ENCODE measurements at regions not wholly inside any gene's neighbourhood (a gene's known extent, or its start where the extent isn't known, plus 50 kb on each side); places are given as distances from the start of the nearest gene placed in this dataset.

DNA sequence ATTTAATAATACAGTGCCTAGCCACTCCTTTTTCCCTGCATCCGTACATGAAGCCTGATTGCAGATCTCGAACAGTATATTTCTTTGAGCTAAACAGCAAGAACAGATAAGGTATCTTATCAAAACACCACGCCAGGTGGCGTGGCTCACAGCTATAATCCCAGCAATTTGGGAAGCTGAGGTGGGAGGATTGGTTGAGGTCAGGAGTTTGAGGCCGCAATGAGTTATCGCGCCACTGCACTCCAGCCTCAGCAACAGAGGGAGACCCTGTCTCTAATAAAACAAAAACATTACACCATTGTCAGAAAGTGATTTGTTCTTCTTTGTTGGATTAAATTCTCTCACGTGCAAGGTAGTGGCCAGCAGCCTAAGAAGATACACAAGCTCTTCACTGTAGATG lies 291.2 kb upstream of the DMRT1 start:
- DNase-seq (ENCODE audit: low read depth in 2 of 3, low spot score in 1 of 3), result no peak

GRCh38 chr9:551986-552929 lies 289.2 kb upstream of the DMRT1 start:
- DNase-seq (ENCODE audit: low read depth in 2 of 3, low spot score in 1 of 3), result no peak

- DNase-seq (ENCODE audit: low read depth in 2 of 3, low spot score in 1 of 3), result no peak
Observed at GRCh38 chr9:555493-555892, 286.0 kb upstream of the DMRT1 start.

- no peak for DNase-seq (ENCODE audit: low read depth in 2 of 3, low spot score in 1 of 3)
Observed at GRCh38 chr9:556199-556598, 285.3 kb upstream of the DMRT1 start.

DNA sequence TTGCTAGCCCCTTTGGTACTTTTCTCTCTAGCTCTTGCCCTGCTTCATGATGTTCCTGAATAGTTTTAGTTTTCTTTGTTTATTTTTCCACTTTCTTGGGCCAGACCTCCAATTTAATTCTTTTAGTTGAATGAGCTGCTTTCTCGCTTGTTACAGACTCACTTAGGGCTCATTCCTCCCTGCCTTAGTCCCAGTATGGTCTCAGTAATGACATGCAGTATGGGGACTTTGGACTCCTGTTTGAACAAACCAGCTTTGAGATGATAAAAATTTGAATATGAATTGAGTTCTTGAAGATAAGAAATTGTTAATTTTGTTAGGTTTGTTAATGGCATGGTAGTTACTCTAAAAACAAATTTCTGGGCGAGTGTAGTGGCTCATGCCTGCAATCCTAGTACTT lies 284.8 kb upstream of the DMRT1 start:
- DNase-seq (ENCODE audit: low read depth in 2 of 3, low spot score in 1 of 3), result no peak

DNA sequence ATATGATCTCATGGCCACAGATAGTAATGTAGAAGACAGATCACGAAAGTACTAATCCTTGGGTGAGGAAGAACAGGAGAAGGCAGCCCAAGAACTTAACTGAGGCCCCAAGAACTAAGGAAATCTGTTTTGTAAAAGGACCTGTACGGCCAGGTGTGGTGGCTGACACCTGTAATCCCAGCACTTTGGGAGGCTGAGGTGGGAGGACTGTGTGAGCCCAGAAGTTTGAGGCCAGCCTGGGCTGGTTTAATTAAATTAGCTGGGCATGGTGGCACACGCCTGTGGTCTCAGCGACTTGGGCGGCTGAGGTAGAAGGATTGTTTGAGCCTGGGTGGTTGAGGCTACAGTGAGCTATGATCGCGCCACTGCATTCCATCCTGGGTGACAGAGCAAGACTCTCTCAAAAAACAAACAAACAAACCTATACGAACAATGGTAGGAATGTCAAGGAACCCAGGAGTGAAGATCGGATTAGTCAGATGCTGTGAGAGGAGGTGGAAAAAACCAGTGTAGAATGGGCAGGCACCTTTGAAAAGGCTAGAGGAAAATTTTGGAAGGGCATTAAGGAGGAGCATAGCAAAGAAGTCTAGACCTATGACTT lies 283.8 kb upstream of the DMRT1 start:
- DNase-seq (ENCODE audit: low read depth in 2 of 3, low spot score in 1 of 3), result no peak

DNA sequence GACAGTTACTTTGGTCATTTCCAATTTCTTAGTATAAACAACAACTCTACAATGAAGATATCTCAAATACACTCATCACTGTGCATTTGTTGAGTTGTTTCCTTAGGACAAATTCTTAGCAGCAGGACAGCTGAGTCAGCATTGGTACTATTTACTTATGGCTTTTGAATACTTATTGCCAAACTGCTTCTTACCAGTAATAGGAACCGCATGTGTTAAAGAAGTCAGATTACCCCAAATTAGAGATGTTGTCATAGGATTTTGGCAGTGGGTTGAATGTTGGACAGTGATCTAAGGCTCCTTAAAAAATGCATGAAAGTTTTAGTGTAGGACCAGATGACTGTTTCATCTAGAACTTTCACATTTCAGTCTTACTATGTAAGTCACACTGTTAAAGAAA lies 280.1 kb upstream of the DMRT1 start:
- no peak for DNase-seq (ENCODE audit: low read depth in 2 of 3, low spot score in 1 of 3)

DNA sequence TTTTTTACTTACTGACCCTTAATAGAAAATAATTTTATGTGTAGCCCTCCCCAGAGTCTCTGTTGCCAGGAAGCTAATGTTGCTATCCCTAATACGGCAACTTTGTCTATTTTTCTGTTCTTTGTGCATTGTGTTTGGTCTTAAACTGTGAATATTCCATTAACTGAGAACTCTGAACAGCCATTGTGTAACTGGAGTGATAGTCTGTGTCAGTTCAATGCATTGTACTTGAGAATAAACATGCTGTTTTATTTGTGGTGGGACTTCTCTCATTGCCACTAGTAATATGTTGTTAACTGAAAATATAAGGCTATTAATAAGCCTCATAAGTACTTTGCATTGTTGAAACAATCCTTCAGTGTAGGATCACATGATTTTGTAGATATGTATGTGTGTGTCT lies 278.3 kb upstream of the DMRT1 start:
- no peak for DNase-seq (ENCODE audit: low read depth in 2 of 3, low spot score in 1 of 3)

DNA sequence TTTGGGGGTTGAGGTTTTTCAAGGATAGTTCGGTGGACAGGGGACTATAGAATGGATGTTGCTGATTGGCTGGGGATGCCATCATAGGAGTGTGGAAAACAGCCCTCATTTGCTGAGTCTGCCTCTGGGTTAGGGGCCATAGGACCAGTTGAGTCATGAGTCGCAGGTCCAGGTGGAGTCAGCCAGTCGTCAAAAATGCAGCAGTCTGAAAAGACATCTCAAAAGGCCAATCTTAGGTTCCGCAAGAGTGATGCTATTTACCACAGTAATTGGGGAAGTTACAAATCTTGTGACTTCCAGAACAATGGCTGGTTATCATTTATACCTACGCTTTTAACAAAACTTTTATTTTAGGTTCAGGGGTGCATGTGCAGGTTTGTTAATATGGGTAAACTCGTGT lies 276.0 kb upstream of the DMRT1 start:
- DNase-seq (ENCODE audit: low read depth in 2 of 3, low spot score in 1 of 3), result no peak

DNA sequence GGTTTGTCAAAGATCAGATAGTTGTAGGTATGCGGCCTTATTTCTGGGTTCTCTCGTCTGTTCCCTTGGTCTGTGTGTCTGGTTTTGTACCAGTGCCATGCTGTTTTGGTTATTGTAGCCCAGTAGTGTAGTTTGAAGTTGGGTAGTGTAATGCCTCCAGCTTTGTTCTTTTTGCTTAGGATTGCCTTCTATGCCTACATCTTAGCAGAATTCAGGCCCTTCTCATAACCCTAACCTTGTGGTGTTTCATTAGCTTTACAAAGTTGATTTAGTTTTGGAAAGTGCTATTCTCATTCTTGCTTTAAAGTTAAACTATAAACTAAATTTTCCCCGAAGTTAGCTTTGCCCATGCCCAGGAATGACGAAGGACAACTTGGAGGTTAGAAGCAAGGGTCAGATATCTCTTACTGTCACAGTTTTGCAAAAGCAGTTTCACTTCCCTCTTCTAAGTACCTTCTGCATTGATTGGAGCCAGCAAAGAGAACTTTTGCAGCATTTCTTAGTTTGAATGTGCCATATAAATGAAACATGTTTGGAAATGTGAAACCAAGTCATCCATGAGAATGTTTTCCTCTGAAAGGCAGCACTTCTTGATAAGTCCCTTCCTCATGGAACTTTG lies 274.3 kb upstream of the DMRT1 start:
- DNase-seq (ENCODE audit: low read depth in 2 of 3, low spot score in 1 of 3), result no peak

- DNase-seq (ENCODE audit: low read depth in 2 of 3, low spot score in 1 of 3), result no peak
Observed at GRCh38 chr9:567747-568305, 273.7 kb upstream of the DMRT1 start.

DNA sequence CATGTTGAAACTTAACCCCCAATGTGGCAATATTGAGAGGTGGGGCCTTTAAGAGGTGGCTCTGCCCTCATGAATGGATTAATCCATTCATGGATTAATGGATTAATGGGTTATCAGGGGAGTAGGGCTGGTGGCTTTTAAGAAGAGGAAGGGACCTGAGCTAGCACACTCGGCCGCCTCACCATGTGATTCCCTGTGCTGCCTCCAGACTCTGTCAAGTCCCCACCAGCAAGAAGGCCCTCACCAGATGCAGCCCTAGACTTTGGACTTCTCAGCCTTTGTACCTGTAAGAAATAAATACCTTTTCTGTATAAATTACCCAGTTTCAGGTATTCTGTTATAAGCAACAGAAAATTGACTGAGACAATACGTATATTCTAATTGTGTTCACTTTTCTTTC lies 272.2 kb upstream of the DMRT1 start:
- DNase-seq (ENCODE audit: low read depth in 2 of 3, low spot score in 1 of 3), result no peak

DNA sequence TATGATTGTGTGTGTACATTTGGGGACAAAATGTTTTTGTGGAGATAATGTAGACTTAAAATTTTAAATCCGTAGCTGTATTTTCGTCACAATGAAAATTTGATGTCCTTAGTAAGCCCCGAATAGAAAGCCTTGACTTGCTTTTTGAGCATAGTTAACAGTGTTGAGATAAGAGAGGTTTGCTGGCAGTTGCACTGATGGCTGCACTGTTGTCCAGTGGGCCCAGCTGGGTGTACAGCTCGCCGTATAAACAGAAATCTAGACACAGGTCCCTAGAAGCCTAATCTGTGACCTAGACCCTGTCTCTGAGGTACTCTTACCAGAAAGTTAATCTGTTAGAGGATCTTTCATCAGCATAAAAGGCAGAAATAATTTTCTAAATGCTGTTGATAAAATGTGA lies 271.3 kb upstream of the DMRT1 start:
- no peak for DNase-seq (ENCODE audit: low read depth in 2 of 3, low spot score in 1 of 3)

DNA sequence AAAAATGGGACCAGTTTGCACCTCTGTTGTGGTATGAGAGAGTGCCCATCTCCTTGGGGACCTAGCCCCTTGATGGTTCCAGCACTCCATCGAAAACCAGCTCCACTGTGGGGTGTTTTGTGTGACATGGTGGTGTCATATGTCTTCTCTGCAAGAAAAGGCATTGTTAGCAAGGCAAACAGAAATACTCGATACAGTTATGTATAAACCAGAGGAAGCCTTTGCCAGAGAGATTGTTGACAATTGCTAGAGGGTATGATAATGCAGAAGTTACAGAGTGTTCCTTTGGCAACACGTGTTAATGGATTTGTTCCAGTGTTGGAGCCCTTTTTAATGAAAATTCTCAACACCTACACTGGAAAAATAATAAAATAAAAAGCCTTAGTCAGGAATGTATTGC lies 270.4 kb upstream of the DMRT1 start:
- no peak for DNase-seq (ENCODE audit: low read depth in 2 of 3, low spot score in 1 of 3)

DNA sequence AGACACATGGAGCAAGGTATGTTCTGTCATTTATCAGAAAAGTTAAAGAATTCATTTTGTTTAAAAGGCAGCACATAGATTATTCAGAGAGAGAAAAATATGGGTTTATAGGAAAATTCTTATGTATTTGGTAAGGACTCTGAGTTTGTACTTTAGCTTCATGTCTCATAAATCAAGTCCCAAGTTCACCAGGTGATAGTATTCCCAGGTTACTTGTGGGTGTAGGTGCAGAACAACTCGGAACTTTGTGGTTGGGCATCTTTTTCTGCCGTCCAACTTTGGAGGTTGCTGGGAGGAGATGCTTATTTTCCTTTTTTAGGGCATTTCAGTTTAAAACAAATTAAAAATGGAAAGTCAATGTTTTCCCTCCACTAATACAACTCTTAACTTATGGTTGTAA lies 269.8 kb upstream of the DMRT1 start:
- DNase-seq (ENCODE audit: low read depth in 2 of 3, low spot score in 1 of 3), result no peak

GRCh38 chr9:573691-574410 lies 267.6 kb upstream of the DMRT1 start:
- no peak for DNase-seq (ENCODE audit: low read depth in 2 of 3, low spot score in 1 of 3)

GRCh38 chr9:575139-575538 lies 266.4 kb upstream of the DMRT1 start:
- DNase-seq (ENCODE audit: low read depth in 2 of 3, low spot score in 1 of 3), result no peak

GRCh38 chr9:580652-581342 lies 260.7 kb upstream of the DMRT1 start:
- no peak for DNase-seq (ENCODE audit: low read depth in 2 of 3, low spot score in 1 of 3)

DNA sequence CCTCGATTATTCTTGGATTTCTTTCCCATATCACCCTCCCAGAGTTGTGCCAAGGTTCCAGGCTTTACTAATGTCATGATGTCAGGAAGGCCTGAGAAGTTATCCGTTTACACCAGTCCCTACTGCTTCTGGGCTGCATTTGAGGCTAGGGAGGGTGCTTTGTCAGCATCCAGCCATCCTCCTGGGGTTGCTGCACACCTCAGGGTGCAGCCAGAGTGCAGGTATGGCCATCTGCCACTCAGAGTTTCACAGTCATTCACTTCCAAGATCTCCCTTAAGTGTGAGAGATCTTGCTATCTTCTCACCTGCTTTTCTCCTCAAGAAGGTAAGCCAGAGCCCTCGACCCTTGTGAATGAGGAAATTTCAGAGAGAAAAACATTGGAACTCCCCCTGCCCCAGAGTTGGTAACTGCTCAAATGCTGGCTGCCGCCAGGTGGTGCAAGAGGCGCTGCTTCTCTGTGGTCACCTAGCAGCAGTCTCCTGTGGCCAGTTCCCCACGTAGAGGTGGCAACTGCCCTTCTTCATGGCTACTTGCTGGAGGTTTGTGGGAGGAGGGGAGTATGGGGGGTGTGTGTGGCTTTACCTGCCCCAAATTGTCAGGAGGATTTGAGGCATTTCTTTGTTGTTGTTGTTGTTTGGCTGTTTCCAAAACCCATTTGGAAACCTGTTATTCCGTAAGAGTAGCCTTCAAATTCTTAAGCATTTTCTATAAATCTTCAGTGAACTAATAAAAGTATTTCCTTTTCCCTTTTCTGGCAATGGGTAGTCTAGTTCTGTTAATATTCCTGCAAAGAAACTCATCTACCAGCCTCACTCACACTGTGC lies 259.6 kb upstream of the DMRT1 start:
- no peak for DNase-seq (ENCODE audit: low read depth in 2 of 3, low spot score in 1 of 3)

GRCh38 chr9:582775-583174 lies 258.7 kb upstream of the DMRT1 start:
- DNase-seq (ENCODE audit: low read depth in 2 of 3, low spot score in 1 of 3), result no peak
